ENCODE measurements at regions not wholly inside any gene's neighbourhood (a gene's known extent, or its start where the extent isn't known, plus 50 kb on each side); places are given as distances from the start of the nearest gene placed in this dataset.

- no peak for DNase-seq (ENCODE audit: low read depth in 2 of 2, low spot score in 1 of 2)
Observed at GRCh38 chr4:128570387-128570975, 239.0 kb upstream of the JADE1 start.

GRCh38 chr4:128566693-128567092 lies 242.8 kb upstream of the JADE1 start:
- DNase-seq (ENCODE audit: low read depth in 2 of 2, low spot score in 1 of 2) = no peak

GRCh38 chr4:128565565-128566186 lies 243.8 kb upstream of the JADE1 start:
- no peak for DNase-seq (ENCODE audit: low read depth in 2 of 2, low spot score in 1 of 2)

- DNase-seq (ENCODE audit: low read depth in 2 of 2, low spot score in 1 of 2) = no peak
Observed at GRCh38 chr4:128565054-128565453, 244.4 kb upstream of the JADE1 start.

- no peak for DNase-seq (ENCODE audit: low read depth in 2 of 2, low spot score in 1 of 2)
Observed at GRCh38 chr4:128564081-128564630, 245.3 kb upstream of the JADE1 start.

GRCh38 chr4:128560754-128561495 lies 248.6 kb upstream of the JADE1 start:
- no peak for DNase-seq (ENCODE audit: low read depth in 2 of 2, low spot score in 1 of 2)

- DNase-seq (ENCODE audit: low read depth in 2 of 2, low spot score in 1 of 2) = no peak
Observed at GRCh38 chr4:128558896-128559679, 250.4 kb upstream of the JADE1 start.

- no peak for DNase-seq (ENCODE audit: low read depth in 2 of 2, low spot score in 1 of 2)
Observed at GRCh38 chr4:128556756-128557155, 252.7 kb upstream of the JADE1 start.

GRCh38 chr4:128553686-128554515 lies 255.6 kb upstream of the JADE1 start:
- no peak for DNase-seq (ENCODE audit: low read depth in 2 of 2, low spot score in 1 of 2)

- DNase-seq (ENCODE audit: low read depth in 2 of 2, low spot score in 1 of 2) = no peak
Observed at GRCh38 chr4:128552586-128552907, 257.0 kb upstream of the JADE1 start.

- no peak for DNase-seq (ENCODE audit: low read depth in 2 of 2, low spot score in 1 of 2)
Observed at GRCh38 chr4:128551280-128551679, 258.2 kb upstream of the JADE1 start.

- no peak for DNase-seq (ENCODE audit: low read depth in 2 of 2, low spot score in 1 of 2)
Observed at GRCh38 chr4:128550060-128550459, 259.4 kb upstream of the JADE1 start.

- no peak for DNase-seq (ENCODE audit: low read depth in 2 of 2, low spot score in 1 of 2)
Observed at GRCh38 chr4:128549636-128550035, 259.9 kb upstream of the JADE1 start.

- no peak for DNase-seq (ENCODE audit: low read depth in 2 of 2, low spot score in 1 of 2)
Observed at GRCh38 chr4:128548381-128548780, 260.8 kb upstream of the PGRMC2 start.

GRCh38 chr4:128544272-128544671 lies 256.7 kb upstream of the PGRMC2 start:
- no peak for DNase-seq (ENCODE audit: low read depth in 2 of 2, low spot score in 1 of 2)

- DNase-seq (ENCODE audit: low read depth in 2 of 2, low spot score in 1 of 2) = no peak
Observed at GRCh38 chr4:128543696-128544095, 256.1 kb upstream of the PGRMC2 start.

GRCh38 chr4:128542047-128542446 lies 254.4 kb upstream of the PGRMC2 start:
- DNase-seq (ENCODE audit: low read depth in 2 of 2, low spot score in 1 of 2) = no peak

GRCh38 chr4:128540122-128540521 lies 252.5 kb upstream of the PGRMC2 start:
- DNase-seq (ENCODE audit: low read depth in 2 of 2, low spot score in 1 of 2) = no peak

- no peak for DNase-seq (ENCODE audit: low read depth in 2 of 2, low spot score in 1 of 2)
Observed at GRCh38 chr4:128538111-128538882, 250.7 kb upstream of the PGRMC2 start.

GRCh38 chr4:128536746-128537145 lies 249.1 kb upstream of the PGRMC2 start:
- DNase-seq (ENCODE audit: low read depth in 2 of 2, low spot score in 1 of 2) = no peak

Data from stimulated activated CD8-positive, alpha-beta memory T cell treated with anti-CD3 and anti-CD28 coated beads, Interleukin-4, amount 100 ng/mL, for 4 hours (primary cell).